Muscle of leg (tissue), 3 donors: ENCODE measurements at regions not wholly inside any gene's neighbourhood (a gene's known extent, or its start where the extent isn't known, plus 50 kb on each side); places are given as distances from the start of the nearest gene placed in this dataset.
"Not testable (repeated sequence)": the region's sequence is repeated elsewhere in the genome, so short reads cannot be mapped to it uniquely, and the experiment has no call there.

Source experiments
- DNase-seq: peaks from one replicate; pipeline ENCODE4 v3.0.0; 2013
- H3K27ac ChIP-seq: one replicate; pipeline ENCODE4 v1.5.1; 2013; ENCODE audit warnings: mild to moderate bottlenecking, low read length, control low read depth
- H3K27me3 ChIP-seq: one replicate; pipeline ENCODE4 v1.6.1; 2013; ENCODE audit warnings: low read length; ENCODE audit not compliant: control insufficient read depth, insufficient read depth
- H3K36me3 ChIP-seq: one replicate; pipeline ENCODE4 v1.6.1; 2013; ENCODE audit warnings: low read length; ENCODE audit not compliant: control insufficient read depth, insufficient read depth
- H3K4me1 ChIP-seq: one replicate; pipeline ENCODE4 v1.6.1; 2013; ENCODE audit warnings: low read length; ENCODE audit not compliant: control insufficient read depth, insufficient read depth
- H3K4me3 ChIP-seq: one replicate; pipeline ENCODE4 v1.5.1; 2013; ENCODE audit warnings: low read length, control low read depth
- H3K9me3 ChIP-seq: replicated peaks from 2 replicates; pipeline ENCODE4 v1.6.1; 2013; ENCODE audit warnings: low read depth, low read length; ENCODE audit not compliant: control insufficient read depth
- WGBS: methylation state at CpG from one replicate; pipeline ENCODE4 v1.1.5; 2013; ENCODE audit warnings: missing lambda C conversion rate; ENCODE audit not compliant: insufficient coverage; 5-methylcytosine and 5-hydroxymethylcytosine counted together

DNA sequence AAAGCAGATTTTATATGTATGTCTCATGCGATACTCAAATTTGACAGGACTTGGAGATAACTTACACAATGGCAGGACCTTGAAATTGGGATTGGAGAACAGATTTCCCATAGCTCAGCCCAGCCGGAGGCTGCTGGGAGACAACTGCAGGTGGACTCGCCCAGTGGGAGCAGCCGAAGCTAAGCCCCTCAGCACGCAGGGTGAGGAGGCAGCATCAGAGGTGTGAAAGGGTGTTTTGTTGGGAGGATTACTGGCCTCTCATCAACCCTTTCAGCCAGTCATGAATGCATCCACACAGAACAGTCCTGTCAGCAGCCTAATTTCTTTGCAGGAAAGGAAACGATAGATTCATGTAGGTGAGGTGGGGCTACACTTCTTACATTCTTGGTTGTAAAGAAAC, 110.4 kb upstream of the DYNAP start:
- DNase-seq: no peak
- H3K27me3 ChIP-seq: no peaks in the 10 kb centered on the region
- H3K27ac ChIP-seq: no peak overlapping the region
- WGBS: 43% methylated on average over 1 of the region's 6 CpGs
- no peaks in the 10 kb centered on the region for H3K4me1 ChIP-seq
- H3K9me3 ChIP-seq: no peaks in the 10 kb centered on the region
- H3K4me3 ChIP-seq: no peak overlapping the region
- no peaks in the 10 kb centered on the region for H3K36me3 ChIP-seq

DNA sequence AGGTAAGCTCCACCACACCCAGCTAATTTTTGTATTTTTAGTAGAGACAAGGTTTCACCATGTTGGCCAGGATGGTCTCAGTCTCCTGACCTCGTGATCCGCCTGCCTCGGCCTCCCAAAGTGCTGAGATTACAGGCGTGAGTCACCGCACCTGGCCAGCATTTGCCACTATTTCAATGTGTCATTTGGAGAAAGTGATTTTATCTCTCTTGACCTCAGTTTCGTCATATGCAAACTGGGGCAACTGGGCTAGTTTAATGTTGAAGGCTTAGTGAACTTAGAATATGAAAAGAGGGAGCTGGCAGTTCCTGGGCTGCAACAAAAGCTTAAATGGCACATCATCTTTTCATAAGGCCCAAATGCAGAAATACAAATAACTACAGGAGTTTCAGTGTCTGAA, 88.6 kb upstream of the DYNAP start:
- not testable (repeated sequence) for H3K36me3 ChIP-seq, DNase-seq, H3K27ac ChIP-seq, H3K27me3 ChIP-seq, H3K4me1 ChIP-seq, H3K4me3 ChIP-seq, H3K9me3 ChIP-seq
- 80% methylated on average over 1 of the region's 6 CpGs for WGBS

DNA sequence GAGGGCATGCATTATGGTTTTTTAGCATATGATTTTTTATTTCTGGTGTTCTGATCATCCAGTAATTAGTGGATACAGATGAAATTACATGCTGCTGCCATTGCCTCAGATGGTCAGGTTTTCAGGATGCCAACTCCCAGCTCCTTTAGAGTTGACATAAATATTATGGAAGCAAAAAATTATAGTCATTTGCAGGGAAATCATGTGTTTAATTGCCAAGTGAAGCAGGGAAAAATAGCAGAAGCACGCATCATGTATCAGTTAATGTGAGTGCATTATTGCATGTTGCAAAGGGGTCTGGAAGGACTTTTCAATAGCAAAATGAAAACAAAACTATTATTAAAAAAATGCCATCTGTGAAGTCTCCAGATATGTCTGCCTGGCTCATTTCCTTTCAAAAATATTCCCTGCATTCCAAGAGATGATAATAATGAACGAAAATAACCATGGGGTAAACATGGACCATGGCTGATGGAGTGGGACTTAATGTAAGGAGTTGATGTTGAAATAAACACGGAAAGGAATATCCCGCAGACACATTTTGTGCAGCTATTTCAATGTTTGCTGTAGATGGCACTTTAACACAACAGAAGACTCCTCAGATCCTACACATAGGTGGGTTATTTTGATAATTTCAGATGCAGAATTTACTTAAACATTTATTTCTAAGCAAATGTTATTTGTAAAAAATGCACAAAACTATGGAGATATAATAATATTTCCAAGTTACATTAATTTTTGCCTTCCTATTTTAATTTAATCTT, 87.7 kb upstream of the DYNAP start:
- Histone ChIP-seq H3K27ac (no peak overlapping the region), H3K27me3 (no peaks in the 10 kb centered on the region), H3K9me3 (no peaks in the 10 kb centered on the region), H3K4me3 (no peak overlapping the region), H3K4me1 (no peaks in the 10 kb centered on the region), H3K36me3 (no peaks in the 10 kb centered on the region)
- DNase-seq: no peak
- WGBS: no CpG with 5 or more reads among the region's 4 CpGs

DNA sequence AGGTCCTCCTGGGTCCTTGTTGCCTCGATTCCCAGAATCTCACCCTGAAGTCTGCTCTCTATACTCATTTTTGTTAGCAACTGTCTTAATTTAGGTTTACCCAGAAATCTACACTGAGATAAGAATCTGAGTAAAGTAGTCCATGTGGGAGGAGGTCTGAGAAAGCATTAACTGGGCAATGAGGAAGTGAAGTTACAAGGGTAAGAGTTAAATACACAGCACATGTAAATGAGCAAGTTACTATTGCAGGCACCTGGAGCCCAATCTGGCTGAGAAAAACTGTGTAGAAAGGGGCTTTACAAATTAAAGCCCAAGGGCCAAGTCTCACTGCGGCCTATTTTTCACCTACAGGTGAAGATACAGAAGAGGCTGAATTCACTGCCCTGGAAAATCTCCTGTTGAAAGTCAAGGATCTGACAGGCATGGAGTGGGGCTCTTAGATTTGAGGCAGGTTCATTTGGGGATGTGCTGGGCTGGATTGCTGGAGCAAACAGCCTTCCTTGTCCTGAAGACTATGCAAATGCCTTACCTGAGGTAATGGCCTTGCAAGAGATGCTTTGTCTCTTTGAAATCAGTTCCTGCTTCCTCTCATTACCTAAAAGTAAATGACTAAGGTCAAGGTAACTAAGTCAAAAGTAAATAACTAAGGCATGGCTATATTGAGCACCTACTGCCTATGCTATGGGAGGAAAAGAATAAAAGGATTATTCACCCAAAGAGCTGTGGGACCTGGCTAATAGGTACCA, 84.4 kb upstream of the DYNAP start:
- Histone ChIP-seq H3K4me1 (no peaks in the 10 kb centered on the region), H3K9me3 (no peaks in the 10 kb centered on the region), H3K36me3 (no peaks in the 10 kb centered on the region), H3K27me3 (no peaks in the 10 kb centered on the region), H3K27ac (no peak overlapping the region), H3K4me3 (no peak overlapping the region)
- DNase-seq: no peak
- 78% methylated on average over 1 of the region's 2 CpGs for WGBS

GRCh38 chr18:54509793-54510192, 81.3 kb upstream of the DYNAP start:
- no peaks in the 10 kb centered on the region for H3K9me3 ChIP-seq
- DNase-seq: no peak

DNA sequence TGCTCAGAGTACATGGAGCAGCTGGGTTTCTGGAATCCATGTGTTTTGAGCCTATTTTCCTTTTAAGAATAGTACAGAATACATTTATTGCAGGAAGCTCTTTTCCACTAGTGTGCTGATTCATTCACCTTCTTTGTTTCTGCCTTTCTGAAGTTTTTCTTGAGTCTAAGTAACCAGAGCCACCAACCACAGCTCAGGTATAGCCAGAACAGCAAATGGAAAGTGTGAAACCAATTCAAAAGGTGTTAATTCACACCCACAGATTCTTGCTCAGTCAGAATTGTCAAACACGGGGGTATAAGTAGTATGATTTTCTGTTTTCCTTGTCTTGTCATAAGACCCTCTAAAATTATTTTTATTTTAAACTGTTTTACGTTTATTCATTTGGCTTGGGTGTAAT, 75.9 kb upstream of the DYNAP start:
- Histone ChIP-seq H3K36me3 (no peaks in the 10 kb centered on the region), H3K4me3 (no peak overlapping the region), H3K27ac (no peak overlapping the region), H3K9me3 (no peaks in the 10 kb centered on the region), H3K27me3 (no peaks in the 10 kb centered on the region), H3K4me1 (no peaks in the 10 kb centered on the region)
- no CpG with 5 or more reads among the region's 2 CpGs for WGBS
- no peak for DNase-seq

More at GRCh38 chr18:54509793-54510192, 81.3 kb upstream of the DYNAP start:
- Histone ChIP-seq H3K4me1 (no peaks in the 10 kb centered on the region), H3K27ac (no peak overlapping the region), H3K27me3 (no peaks in the 10 kb centered on the region), H3K4me3 (no peak overlapping the region), H3K36me3 (no peaks in the 10 kb centered on the region)
- no CpG with 5 or more reads among the region's 2 CpGs for WGBS

DNA sequence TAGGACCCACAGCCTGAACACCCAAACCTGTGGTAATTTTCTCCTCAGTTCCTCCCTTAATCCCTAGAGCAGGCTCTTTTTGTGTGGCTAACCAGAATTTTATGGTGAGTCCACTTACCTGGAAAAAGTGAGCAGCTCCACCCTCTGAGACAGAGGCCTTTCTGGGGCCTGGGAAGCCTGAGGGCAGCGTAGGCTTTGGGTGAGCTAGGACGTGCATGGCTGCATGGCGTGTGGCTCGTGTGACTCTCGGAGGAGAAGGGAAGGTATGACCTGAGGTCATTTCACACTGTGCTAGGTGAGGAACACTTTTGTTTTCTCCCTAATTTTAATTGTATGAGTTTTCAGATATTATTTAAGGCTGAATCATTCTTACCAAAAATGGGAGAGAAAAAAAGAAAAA, 73.5 kb upstream of the DYNAP start:
- WGBS: 91% methylated on average over 5 of the region's 5 CpGs
- DNase-seq: no peak
- no peak overlapping the region for H3K4me3 ChIP-seq
- no peak overlapping the region for H3K27ac ChIP-seq
- no peaks in the 10 kb centered on the region for H3K27me3 ChIP-seq
- no peaks in the 10 kb centered on the region for H3K9me3 ChIP-seq
- no peaks in the 10 kb centered on the region for H3K36me3 ChIP-seq
- no peaks in the 10 kb centered on the region for H3K4me1 ChIP-seq

GRCh38 chr18:54521846-54522245, 69.2 kb upstream of the DYNAP start:
- no peak for DNase-seq
- Histone ChIP-seq H3K36me3 (no peaks in the 10 kb centered on the region), H3K4me3 (no peak overlapping the region), H3K4me1 (no peaks in the 10 kb centered on the region), H3K27ac (no peak overlapping the region), H3K27me3 (no peaks in the 10 kb centered on the region), H3K9me3 (no peaks in the 10 kb centered on the region)
- no CpG with 5 or more reads among the region's 1 CpG for WGBS

DNA sequence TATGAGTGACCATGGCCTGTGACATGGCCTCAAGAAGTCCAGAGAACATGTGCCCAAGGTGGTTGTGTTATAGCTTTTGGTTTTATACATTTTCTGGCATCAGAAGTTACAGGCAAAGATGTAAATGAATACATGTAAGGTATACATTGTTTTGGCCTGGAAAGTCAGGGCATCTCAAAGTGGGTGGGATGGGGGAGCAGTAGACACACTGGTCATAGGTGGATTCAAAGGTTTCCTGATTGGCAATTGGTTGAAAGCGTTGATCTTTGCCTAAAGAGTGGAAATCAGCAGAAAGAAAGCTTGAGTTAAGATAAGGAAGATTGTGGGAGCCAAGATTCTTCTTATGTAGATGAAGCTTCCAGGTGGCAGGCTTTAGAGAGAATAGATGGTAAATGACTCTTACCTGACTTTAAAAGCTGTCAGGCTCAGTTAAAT, 62.1 kb upstream of the DYNAP start:
- no peak overlapping the region for H3K4me3 ChIP-seq
- no peaks in the 10 kb centered on the region for H3K36me3 ChIP-seq
- no peaks in the 10 kb centered on the region for H3K27me3 ChIP-seq
- H3K27ac ChIP-seq: no peak overlapping the region
- no peak for DNase-seq
- WGBS: 50% methylated on average over 1 of the region's 1 CpG
- no peaks in the 10 kb centered on the region for H3K4me1 ChIP-seq
- H3K9me3 ChIP-seq: peaks cover 2% of the 10 kb centered on the region

GRCh38 chr18:54529444-54529843, 61.6 kb upstream of the DYNAP start:
- no peak overlapping the region for H3K4me3 ChIP-seq
- H3K27ac ChIP-seq: no peak overlapping the region
- H3K36me3 ChIP-seq: no peaks in the 10 kb centered on the region
- whole genome bisulfite sequencing: no CpG with 5 or more reads among the region's 2 CpGs
- DNase-seq: no peak
- no peaks in the 10 kb centered on the region for H3K27me3 ChIP-seq
- peaks cover 2% of the 10 kb centered on the region for H3K9me3 ChIP-seq
- H3K4me1 ChIP-seq: no peaks in the 10 kb centered on the region
